ENCODE measurements at regions not wholly inside any gene's neighbourhood (a gene's known extent, or its start where the extent isn't known, plus 50 kb on each side); places are given as distances from the start of the nearest gene placed in this dataset.

DNA sequence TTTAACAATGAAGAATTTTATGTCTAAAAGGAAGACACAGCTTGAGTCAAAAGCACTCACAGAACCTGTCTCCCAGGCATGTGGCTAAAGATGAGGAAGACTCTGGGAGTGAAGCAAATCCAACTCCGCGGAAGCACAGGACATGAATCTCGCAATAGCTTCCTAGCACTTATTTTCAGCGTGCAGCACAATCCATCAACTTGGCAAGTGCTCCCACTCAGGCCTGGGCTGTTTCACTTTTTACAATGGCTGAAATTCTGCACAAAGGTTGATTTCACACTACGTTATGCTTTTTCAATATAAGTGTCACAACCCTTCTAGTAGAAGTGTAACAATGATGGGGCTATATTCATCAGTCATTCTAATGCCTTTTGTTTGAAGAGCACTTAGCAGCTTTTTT lies 180.2 kb downstream of the XPNPEP1 start:
- Histone ChIP-seq H3K79me2 (ENCODE audit: control insufficient read depth, insufficient read depth, low read length) (no peaks in the 10 kb centered on the region), H3K4me2 (ENCODE audit: extremely low read depth, insufficient read depth, low read length) (no peak overlapping the region), H3K9me3 (ENCODE audit: control insufficient read depth, insufficient read depth, low read depth, low read length) (no peaks in the 10 kb centered on the region), H3K4me1 (ENCODE audit: control insufficient read depth, extremely low read depth, insufficient read depth, low read length) (no peaks in the 10 kb centered on the region), H4K20me1 (ENCODE audit: control insufficient read depth, extremely low read depth, insufficient read depth, low read length) (no peaks in the 10 kb centered on the region), H2AFZ (ENCODE audit: low read length) (no peak overlapping the region), H3K9ac (ENCODE audit: insufficient read depth, low read length) (no peak overlapping the region), H3K27me3 (ENCODE audit: control insufficient read depth, insufficient read depth, low read length) (no peaks in the 10 kb centered on the region), H3K36me3 (ENCODE audit: control insufficient read depth, insufficient read depth, low read length) (no peaks in the 10 kb centered on the region), H3K4me3 (replicated peaks in 1 of 4; ENCODE audit: control extremely low read depth in 1 of 4, insufficient read depth in 1 of 4, low read depth in 3 of 4, low read length in 4 of 4) (no peak overlapping the region), H3K27ac (ENCODE audit: insufficient read depth, low read length) (no peak overlapping the region)
- peak in 1 of 2 donors; percentile 10 for DNase-seq (ENCODE audit: low read depth in 2 of 2)
- no peak for TF ChIP-seq EZH2 (IDR thresholded peaks at IDR 0.05; ENCODE audit: low read length, missing control alignments)
- TF ChIP-seq CTCF (conservative IDR thresholded peaks at IDR 0.05 in 1 of 2, IDR thresholded peaks at IDR 0.05 in 1 of 2; ENCODE audit: low read depth in 1 of 2, low read length in 2 of 2): no peak

DNA sequence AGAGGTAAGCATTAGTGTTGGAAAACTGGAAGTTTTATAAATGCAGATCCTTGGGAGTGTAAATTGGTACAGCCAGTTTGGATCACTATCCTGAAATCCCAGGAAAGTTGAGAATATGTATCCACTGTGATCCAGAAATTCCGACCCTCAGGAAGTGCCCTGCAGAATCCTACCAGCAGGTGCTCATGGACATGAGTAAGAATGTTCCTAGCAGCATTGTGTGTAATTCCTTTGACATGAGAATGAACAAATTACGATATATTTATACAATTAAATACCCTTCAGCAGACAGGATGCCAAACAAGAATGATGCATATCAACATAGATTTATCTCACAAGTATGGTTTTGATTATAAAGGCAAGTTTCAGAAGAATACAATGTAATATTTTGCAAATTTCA lies 181.6 kb downstream of the XPNPEP1 start:
- Histone ChIP-seq H3K27me3 (ENCODE audit: control insufficient read depth, insufficient read depth, low read length) (no peaks in the 10 kb centered on the region), H3K4me1 (ENCODE audit: control insufficient read depth, extremely low read depth, insufficient read depth, low read length) (no peaks in the 10 kb centered on the region), H3K9ac (ENCODE audit: insufficient read depth, low read length) (no peak overlapping the region), H3K9me3 (ENCODE audit: control insufficient read depth, insufficient read depth, low read depth, low read length) (no peaks in the 10 kb centered on the region), H3K27ac (ENCODE audit: insufficient read depth, low read length) (no peak overlapping the region), H2AFZ (ENCODE audit: low read length) (no peak overlapping the region), H4K20me1 (ENCODE audit: control insufficient read depth, extremely low read depth, insufficient read depth, low read length) (no peaks in the 10 kb centered on the region), H3K79me2 (ENCODE audit: control insufficient read depth, insufficient read depth, low read length) (no peaks in the 10 kb centered on the region), H3K4me2 (ENCODE audit: extremely low read depth, insufficient read depth, low read length) (no peak overlapping the region), H3K4me3 (replicated peaks in 1 of 4; ENCODE audit: control extremely low read depth in 1 of 4, insufficient read depth in 1 of 4, low read depth in 3 of 4, low read length in 4 of 4) (no peak overlapping the region), H3K36me3 (ENCODE audit: control insufficient read depth, insufficient read depth, low read length) (no peaks in the 10 kb centered on the region)
- no peak for DNase-seq (ENCODE audit: low read depth in 2 of 2)
- TF ChIP-seq CTCF (conservative IDR thresholded peaks at IDR 0.05 in 1 of 2, IDR thresholded peaks at IDR 0.05 in 1 of 2; ENCODE audit: low read depth in 1 of 2, low read length in 2 of 2) (peak in 1 of 2 donors; percentile 8), EZH2 (IDR thresholded peaks at IDR 0.05; ENCODE audit: low read length, missing control alignments) (no peak)

DNA sequence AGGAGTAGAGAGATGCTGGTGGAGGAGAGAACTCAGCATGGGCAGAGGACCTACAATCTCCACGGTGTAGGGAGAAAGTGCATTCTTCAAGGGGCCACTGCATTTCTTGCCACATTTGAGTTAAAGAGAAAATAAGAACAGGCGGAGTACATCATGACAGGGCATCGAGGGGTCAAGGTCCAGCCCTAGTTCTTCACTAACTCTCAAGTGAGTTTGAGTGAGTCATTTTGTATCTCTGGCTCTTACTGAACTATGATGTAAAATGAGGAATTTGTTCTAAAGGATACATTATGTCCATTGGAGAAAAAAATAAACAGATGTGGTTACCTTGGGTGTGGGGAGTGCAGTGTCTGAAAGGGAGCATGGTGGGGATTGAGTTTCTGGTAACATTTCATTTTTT lies 182.9 kb downstream of the XPNPEP1 start:
- Histone ChIP-seq H3K79me2 (ENCODE audit: control insufficient read depth, insufficient read depth, low read length) (no peaks in the 10 kb centered on the region), H3K36me3 (ENCODE audit: control insufficient read depth, insufficient read depth, low read length) (no peaks in the 10 kb centered on the region), H3K9me3 (ENCODE audit: control insufficient read depth, insufficient read depth, low read depth, low read length) (no peaks in the 10 kb centered on the region), H3K4me2 (ENCODE audit: extremely low read depth, insufficient read depth, low read length) (no peak overlapping the region), H3K4me1 (ENCODE audit: control insufficient read depth, extremely low read depth, insufficient read depth, low read length) (no peaks in the 10 kb centered on the region), H4K20me1 (ENCODE audit: control insufficient read depth, extremely low read depth, insufficient read depth, low read length) (no peaks in the 10 kb centered on the region), H3K4me3 (replicated peaks in 1 of 4; ENCODE audit: control extremely low read depth in 1 of 4, insufficient read depth in 1 of 4, low read depth in 3 of 4, low read length in 4 of 4) (no peak overlapping the region), H3K27ac (ENCODE audit: insufficient read depth, low read length) (no peak overlapping the region), H3K27me3 (ENCODE audit: control insufficient read depth, insufficient read depth, low read length) (no peaks in the 10 kb centered on the region), H2AFZ (ENCODE audit: low read length) (no peak overlapping the region), H3K9ac (ENCODE audit: insufficient read depth, low read length) (no peak overlapping the region)
- DNase-seq (ENCODE audit: low read depth in 2 of 2): peak in 1 of 2 donors; percentile 72
- no peak for TF ChIP-seq EZH2 (IDR thresholded peaks at IDR 0.05; ENCODE audit: low read length, missing control alignments)
- no peak for TF ChIP-seq CTCF (conservative IDR thresholded peaks at IDR 0.05 in 1 of 2, IDR thresholded peaks at IDR 0.05 in 1 of 2; ENCODE audit: low read depth in 1 of 2, low read length in 2 of 2)

Measured in fibroblast of lung (primary cell).